Breast epithelium (tissue), 4 donors: ENCODE measurements at regions not wholly inside any gene's neighbourhood (a gene's known extent, or its start where the extent isn't known, plus 50 kb on each side); places are given as distances from the start of the nearest gene placed in this dataset.

ENCODE experiments used
- DNase-seq, 2 donors: peaks; one replicate each; pipeline ENCODE4 v3.0.0-alpha.2; 2019; ENCODE audit warnings: low spot score in 2 of 2
- H3K27ac ChIP-seq, 2 donors: fragments of 200-600 bp; sonication (generic) in 1 of 2; one replicate each; pipeline ENCODE4 v1.5.1; 2016 to 2019; ENCODE audit warnings: mild to moderate bottlenecking in 1 of 2
- H3K27me3 ChIP-seq, 2 donors: fragments of 200-600 bp; sonication (generic) in 1 of 2; one replicate each; pipeline versions ENCODE4 v1.5.1 to v1.6.0; 2017 to 2019; ENCODE audit warnings: control low read depth in 1 of 2, mild to moderate bottlenecking in 1 of 2
- H3K36me3 ChIP-seq: fragments of 200-600 bp; one replicate; pipeline ENCODE4 v1.5.1; 2019
- H3K4me1 ChIP-seq, 2 donors: fragments of 200-600 bp; sonication (generic); one replicate each; pipeline ENCODE4 v1.5.1; 2016 to 2019; ENCODE audit warnings: control low read depth in 1 of 2
- H3K4me3 ChIP-seq, 3 donors: fragments of 200-600 bp; sonication (generic); 1 replicate in 2 of 3; 2 replicates in 1 of 3; pipeline ENCODE4 v1.5.1; 2016 to 2019; ENCODE audit warnings: mild to moderate bottlenecking in 3 of 3, moderate library complexity in 2 of 3
- H3K9me3 ChIP-seq, 2 donors: fragments of 200-600 bp; sonication (generic) in 1 of 2; one replicate each; pipeline ENCODE4 v1.5.1; 2016 to 2019; ENCODE audit warnings: control low read depth in 1 of 2
- POLR2A ChIP-seq: fragments of 450-650 bp; IDR thresholded peaks from one replicate; pipeline ENCODE4 v1.6.1; 2016; ENCODE audit warnings: antibody characterized with exemption, mild to moderate bottlenecking, moderate library complexity
- POLR2AphosphoS5 ChIP-seq, 3 donors: sonication (generic); formaldehyde crosslinking; IDR thresholded peaks; one replicate each; pipeline ENCODE4 v1.6.1; 2017; ENCODE audit warnings: antibody characterized with exemption in 3 of 3
- intact Hi-C: fragments of 100-400 bp; cut with DNase I; formaldehyde crosslinking; loops from one replicate; pipeline ENCODE4 v1.15.1; 2023; ENCODE audit warnings: low total_unique reads
- TF ChIP-seq, protein P1 (sequence below), 3 donors: fragments of 450-650 bp; IDR thresholded peaks; one replicate each; pipeline ENCODE4 v1.5.1; 2016 to 2017; ENCODE audit warnings: antibody characterized with exemption in 3 of 3, mild to moderate bottlenecking in 3 of 3, moderate library complexity in 3 of 3

DNA sequence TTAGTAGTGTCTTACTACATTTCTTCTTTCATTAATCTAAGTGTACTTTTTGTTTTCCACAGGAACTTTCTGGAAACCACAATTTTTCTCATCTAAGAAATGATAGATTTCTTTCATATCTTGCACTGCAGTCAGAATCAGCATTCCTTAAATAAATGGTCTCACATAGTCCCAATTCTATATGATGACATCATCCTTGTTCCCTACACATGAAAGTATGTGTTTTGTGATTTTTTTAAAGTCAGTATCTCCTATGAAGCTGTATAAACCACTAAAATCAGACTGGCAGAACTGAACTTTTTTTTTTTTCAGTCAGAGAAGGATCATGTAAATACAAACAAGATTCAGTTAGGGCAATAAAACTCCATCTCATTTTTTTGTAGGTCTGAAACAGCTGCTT, 742.6 kb upstream of the CXADR start:
- Histone ChIP-seq H3K36me3 (no peaks in the 10 kb centered on the region), H3K9me3 (no peaks in the 10 kb centered on the region), H3K4me1 (no peaks in the 10 kb centered on the region), H3K27me3 (no peaks in the 10 kb centered on the region), H3K27ac (no peak overlapping the region), H3K4me3 (no peak overlapping the region)
- no peak for DNase-seq
- TF ChIP-seq POLR2AphosphoS5 (IDR thresholded peaks at IDR 0.05), result no peak
- TF ChIP-seq, protein P1, sequence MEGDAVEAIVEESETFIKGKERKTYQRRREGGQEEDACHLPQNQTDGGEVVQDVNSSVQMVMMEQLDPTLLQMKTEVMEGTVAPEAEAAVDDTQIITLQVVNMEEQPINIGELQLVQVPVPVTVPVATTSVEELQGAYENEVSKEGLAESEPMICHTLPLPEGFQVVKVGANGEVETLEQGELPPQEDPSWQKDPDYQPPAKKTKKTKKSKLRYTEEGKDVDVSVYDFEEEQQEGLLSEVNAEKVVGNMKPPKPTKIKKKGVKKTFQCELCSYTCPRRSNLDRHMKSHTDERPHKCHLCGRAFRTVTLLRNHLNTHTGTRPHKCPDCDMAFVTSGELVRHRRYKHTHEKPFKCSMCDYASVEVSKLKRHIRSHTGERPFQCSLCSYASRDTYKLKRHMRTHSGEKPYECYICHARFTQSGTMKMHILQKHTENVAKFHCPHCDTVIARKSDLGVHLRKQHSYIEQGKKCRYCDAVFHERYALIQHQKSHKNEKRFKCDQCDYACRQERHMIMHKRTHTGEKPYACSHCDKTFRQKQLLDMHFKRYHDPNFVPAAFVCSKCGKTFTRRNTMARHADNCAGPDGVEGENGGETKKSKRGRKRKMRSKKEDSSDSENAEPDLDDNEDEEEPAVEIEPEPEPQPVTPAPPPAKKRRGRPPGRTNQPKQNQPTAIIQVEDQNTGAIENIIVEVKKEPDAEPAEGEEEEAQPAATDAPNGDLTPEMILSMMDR (IDR thresholded peaks at IDR 0.05), result no peak
- TF ChIP-seq POLR2A, result no peak
- intact Hi-C loops, result no loop called here

DNA sequence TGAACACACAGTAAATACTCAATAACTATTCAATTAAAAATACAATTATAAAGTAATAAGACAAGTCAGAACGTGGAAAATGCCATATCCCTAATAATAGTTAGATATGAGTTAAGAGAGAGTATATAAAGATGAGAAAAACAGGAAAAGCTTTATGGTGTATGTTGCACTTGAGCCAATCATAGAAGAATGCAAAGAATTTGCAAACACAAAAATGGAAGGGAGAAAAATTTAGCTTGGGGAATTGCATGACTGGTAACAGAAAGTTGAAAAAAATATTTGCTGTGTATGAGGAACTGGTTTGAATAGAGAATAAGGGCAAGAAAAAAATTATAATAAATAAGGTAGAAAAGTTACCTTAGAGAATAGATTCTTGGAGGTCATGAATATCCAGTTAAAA, 739.6 kb upstream of the CXADR start:
- no peak for TF ChIP-seq POLR2AphosphoS5 (IDR thresholded peaks at IDR 0.05)
- no peak for TF ChIP-seq POLR2A
- TF ChIP-seq, protein P1 (IDR thresholded peaks at IDR 0.05), result no peak
- H3K27me3 ChIP-seq, result no peaks in the 10 kb centered on the region
- intact Hi-C loops, result no loop called here
- H3K4me1 ChIP-seq, result no peaks in the 10 kb centered on the region
- no peak for DNase-seq
- H3K36me3 ChIP-seq, result no peaks in the 10 kb centered on the region
- H3K27ac ChIP-seq, result no peak overlapping the region
- H3K9me3 ChIP-seq, result no peaks in the 10 kb centered on the region
- H3K4me3 ChIP-seq, result no peak overlapping the region

DNA sequence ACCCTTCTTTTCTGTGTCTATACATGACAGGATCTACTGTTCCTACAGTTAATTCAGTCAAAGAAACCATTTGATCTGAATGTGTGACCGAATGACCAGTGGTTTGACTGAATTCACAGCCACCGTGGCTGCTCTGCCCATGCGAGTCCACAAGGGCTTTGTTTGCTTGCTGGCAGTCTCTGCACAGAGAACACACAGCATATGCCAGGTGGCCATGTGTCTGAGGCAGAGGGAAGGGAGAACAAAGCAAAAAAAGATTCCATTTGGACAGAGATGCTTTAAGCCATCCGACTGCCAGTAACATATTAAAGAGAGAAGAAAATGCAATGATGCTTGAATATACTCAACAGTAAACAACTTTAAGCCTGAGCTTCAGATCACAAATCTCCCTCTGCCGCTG, 737.8 kb upstream of the CXADR start:
- no peaks in the 10 kb centered on the region for H3K4me1 ChIP-seq
- H3K9me3 ChIP-seq, result no peaks in the 10 kb centered on the region
- DNase-seq, result no peak
- intact Hi-C loops, result no loop called here
- H3K4me3 ChIP-seq, result no peak overlapping the region
- TF ChIP-seq POLR2AphosphoS5 (IDR thresholded peaks at IDR 0.05) (no peak), POLR2A (no peak)
- TF ChIP-seq, protein P1 (IDR thresholded peaks at IDR 0.05), result no peak
- H3K27ac ChIP-seq, result no peak overlapping the region
- no peaks in the 10 kb centered on the region for H3K36me3 ChIP-seq
- H3K27me3 ChIP-seq, result no peaks in the 10 kb centered on the region

DNA sequence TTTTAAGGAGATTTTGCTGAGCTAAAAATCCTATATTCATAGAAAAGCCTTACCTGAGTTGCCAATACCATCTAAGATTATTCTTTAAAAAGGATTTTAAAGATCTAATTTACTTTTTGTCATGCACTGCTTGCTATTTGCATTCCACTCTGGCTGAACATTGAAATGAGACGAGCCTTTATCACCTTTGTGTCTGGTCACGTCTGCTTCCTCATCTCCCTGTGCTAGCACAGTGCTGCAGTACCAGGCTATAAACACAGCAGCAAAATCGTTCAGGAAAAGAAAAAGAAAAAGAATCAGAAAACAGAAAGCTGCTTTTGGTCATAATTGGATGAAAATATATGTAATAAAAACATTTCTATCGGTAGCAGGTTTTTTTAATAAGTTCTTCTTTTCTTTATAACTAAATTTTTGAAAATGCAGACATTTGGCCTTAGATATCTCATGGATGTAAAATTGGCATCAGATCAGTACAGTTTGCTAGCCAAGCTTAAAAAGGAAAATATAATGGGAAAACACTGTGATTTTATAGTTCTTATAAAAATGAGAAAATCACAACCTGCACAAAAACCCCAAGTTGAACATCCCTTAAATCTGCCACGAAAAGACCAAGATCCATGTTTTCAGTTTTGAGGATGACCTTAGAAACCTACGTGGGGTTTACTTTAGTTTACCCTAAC, 735.7 kb upstream of the CXADR start:
- Histone ChIP-seq H3K36me3 (no peaks in the 10 kb centered on the region), H3K9me3 (no peaks in the 10 kb centered on the region), H3K27ac (no peak overlapping the region), H3K4me3 (no peak overlapping the region), H3K4me1 (no peaks in the 10 kb centered on the region), H3K27me3 (no peaks in the 10 kb centered on the region)
- intact Hi-C loops, result no loop called here
- no peak for DNase-seq
- TF ChIP-seq POLR2AphosphoS5 (IDR thresholded peaks at IDR 0.05) (no peak), POLR2A (no peak)
- TF ChIP-seq, protein P1 (IDR thresholded peaks at IDR 0.05), result no peak

DNA sequence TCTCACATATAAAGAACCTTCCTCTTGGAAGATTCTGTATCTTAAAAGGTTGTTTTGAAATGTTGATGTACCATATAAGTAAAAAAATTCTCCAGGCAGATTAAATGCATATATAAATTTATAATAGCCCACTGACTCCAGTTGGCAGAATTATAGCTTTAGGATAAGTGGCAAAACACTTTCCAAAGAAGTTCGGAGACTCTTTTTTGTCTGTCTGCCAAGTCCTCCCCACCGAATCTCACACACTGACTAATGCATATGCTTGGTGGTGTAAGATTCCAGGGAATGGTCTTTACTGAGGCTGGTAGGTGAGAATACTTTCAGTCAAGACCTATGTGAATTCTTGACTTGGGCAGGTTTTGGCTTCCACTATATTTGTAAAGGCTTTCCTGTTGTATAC, 724.3 kb upstream of the CXADR start:
- Histone ChIP-seq H3K4me3 (no peak overlapping the region), H3K27ac (no peak overlapping the region), H3K36me3 (no peaks in the 10 kb centered on the region), H3K27me3 (no peaks in the 10 kb centered on the region), H3K9me3 (peaks cover 0 to 6% of the 10 kb centered on the region in 2 donors), H3K4me1 (no peaks in the 10 kb centered on the region)
- intact Hi-C loops, result no loop called here
- DNase-seq, result no peak
- TF ChIP-seq, protein P1 (IDR thresholded peaks at IDR 0.05), result no peak
- TF ChIP-seq POLR2AphosphoS5 (IDR thresholded peaks at IDR 0.05) (no peak), POLR2A (no peak)
